ENCODE measurements at regions not wholly inside any gene's neighbourhood (a gene's known extent, or its start where the extent isn't known, plus 50 kb on each side); places are given as distances from the start of the nearest gene placed in this dataset.

DNA sequence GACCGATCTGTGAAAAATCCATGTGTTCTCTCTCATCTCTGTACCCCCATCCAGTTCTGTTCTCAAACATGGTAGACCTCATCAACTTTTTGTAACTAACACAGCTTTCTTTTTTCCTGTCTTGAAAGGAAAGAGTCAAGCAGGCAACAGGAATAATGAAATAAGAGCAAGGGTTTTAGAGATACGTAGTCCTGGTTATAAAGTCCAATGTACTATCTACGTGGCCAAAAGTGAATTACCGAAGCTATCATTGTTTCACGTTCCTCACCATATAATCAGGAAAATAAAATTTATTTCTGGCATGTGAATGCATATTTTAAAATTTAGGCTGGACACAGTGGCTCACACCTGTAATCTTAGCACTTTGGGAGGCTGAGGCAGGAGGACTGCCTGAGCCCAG, 472.2 kb upstream of the ANO3 start:
- DNase-seq (ENCODE audit: low read depth in 2 of 3, low spot score in 2 of 3) = no peak

DNA sequence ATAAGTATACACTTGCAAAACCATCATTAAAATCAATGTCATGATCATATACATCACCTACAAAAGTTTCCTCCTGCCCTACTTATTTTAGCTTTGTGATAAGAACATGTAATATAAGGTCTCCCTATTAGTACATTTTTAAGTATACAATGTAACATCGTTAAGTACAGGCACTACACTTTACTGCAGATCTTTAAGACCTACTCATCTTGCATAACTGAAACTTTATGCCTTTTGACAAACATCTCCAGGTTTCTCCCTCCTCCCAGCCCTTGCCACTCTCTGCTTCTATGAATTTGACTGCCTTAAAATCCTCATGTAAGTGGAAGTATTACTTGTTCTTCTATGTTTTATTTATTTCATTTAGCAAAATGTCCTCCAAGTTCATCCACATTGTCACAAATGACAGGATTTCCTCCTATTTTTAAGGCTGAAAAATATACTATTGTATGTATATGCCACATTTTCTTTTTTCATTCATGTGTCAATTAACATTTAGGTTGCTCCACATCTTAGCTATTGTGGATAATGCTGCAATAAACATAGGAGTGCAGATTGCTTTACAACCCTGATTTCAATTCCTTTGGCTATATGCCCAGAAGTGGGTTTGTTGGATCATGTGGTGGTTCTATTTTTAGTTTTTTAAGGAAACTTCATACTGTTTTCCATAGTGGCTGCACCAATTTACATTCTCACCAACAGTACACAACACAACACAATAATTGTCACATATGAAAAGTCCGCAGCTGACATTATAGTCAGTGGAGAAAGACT, 471.1 kb upstream of the ANO3 start:
- DNase-seq (ENCODE audit: low read depth in 2 of 3, low spot score in 2 of 3) = no peak

DNA sequence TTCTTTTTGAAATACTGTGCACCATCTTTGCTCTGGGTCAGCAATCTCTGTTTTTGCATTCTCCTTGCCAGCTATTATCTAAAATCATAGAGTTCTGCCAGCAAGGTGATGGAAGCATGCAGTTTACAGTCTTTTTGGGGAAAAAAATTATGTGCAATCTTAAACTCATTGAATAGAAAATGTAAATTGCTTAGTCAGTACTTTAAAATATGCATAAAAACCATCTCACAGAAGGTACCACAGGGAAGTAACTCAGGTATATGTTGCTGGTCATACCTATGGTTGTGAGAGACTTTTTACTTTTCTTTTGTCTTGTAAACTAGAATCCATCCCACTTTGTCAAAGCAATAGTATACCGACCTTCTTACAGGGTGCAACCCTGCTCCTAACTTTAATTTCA, 469.8 kb upstream of the ANO3 start:
- DNase-seq (ENCODE audit: low read depth in 2 of 3, low spot score in 2 of 3) = no peak

DNA sequence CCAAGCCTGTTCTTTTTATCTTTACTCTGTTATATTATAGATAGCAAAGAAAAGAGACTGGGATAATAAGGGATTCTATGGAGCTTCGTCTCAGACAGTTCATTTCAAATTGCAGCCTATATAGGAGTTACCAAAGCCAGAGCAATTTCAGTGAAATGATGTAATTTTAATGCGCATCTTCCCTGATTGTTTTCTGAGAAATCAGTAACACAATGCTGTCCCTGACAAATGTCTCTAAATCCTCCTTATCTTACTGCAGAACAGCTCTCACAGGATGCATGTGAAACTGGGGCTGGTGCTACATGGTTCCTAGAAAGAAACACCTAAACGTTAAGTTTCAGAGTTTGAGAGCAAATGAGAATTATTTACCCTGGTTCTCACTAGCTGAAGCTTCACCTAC, 467.9 kb upstream of the ANO3 start:
- DNase-seq (ENCODE audit: low read depth in 2 of 3, low spot score in 2 of 3) = no peak

DNA sequence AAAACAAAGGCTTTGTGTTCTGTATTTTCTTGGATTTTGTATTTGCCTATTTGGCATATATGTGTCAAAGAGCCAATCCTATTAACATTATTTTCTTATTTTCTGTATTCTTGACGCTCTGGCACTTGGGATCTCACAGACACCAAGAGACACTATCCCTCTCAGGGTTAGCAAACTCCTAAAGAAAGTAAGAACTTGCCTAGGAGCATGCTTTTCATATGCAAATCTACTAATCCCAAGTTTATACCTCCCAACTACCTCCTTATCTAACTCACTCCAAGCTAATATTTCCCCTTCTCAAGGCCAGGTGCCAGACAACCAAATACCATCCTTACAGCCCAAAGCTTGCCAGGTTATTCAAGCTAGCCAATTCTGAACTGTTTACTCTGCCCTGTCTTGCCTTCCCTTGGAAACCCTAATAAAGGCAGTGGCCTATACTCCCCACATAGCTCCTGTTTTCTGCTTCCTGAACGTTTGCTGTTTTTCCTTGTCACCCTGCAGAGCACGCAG, 455.4 kb upstream of the ANO3 start:
- DNase-seq (ENCODE audit: low read depth in 2 of 3, low spot score in 2 of 3) = no peak

DNA sequence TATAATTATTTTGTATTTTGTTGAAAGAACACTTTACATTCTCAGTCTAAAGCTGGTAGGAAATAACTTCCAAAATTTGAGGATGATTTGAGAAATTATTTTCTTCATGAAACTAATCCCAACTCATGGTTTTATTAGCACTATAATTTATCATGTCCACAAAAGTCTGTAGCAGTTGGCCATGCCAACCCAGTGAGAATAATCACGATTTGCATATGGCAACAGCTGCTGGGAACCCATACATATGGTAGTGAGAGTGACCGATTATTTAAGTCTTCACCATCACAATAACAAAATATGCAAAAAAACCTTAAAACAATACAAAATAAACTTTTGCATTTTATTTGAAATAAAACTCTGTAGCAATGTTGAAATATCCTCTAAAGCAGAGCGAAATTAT, 445.9 kb upstream of the ANO3 start:
- DNase-seq (ENCODE audit: low read depth in 2 of 3, low spot score in 2 of 3) = no peak

DNA sequence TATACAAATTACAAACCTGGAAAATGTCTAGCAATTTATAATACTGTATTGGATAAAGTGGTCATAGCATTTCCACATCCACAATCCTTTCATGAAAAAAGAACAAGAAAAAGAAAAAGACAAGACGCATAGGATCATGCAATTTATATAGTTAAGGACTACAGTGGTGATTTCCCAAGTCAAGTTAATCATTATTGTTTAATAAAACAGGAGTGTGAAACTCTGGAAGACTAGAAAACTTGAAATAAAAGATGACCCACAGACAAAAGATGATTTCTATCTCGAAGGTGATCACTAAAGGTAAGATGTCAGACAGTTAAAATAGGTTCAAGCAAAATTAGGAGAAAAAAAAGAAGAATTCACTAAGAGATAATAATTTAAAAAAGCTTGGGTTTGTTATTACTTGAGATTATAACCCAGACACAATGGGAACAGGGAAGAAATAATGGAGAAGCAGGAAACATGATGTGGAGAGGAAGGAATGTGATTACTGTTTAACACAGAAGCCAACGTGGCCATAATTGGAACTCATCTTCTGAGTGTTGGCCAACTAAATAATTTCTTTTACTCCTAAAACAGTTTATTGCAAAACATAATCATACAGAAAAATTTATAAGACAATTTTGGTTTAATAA, 441.2 kb upstream of the ANO3 start:
- no peak for DNase-seq (ENCODE audit: low read depth in 2 of 3, low spot score in 2 of 3)

DNA sequence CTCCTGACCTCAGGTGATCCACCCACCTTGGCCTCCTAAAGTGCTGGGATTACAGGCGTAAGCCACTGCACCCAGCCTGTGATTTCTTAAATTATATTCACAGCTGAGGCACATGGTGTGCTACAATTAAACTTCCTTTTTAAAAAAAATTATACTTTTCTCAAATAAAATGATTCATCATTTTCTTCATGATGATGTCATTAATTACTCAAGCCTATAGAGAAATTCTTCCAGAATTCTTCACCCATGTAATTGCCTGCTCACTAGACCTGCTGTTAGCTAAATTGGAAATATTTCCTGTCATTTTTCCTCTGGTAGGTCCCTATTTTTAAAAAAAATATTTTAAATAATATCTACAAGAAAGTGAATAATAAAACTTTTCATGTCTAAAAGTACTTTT, 440.0 kb upstream of the ANO3 start:
- DNase-seq (ENCODE audit: low read depth in 2 of 3, low spot score in 2 of 3) = no peak

DNA sequence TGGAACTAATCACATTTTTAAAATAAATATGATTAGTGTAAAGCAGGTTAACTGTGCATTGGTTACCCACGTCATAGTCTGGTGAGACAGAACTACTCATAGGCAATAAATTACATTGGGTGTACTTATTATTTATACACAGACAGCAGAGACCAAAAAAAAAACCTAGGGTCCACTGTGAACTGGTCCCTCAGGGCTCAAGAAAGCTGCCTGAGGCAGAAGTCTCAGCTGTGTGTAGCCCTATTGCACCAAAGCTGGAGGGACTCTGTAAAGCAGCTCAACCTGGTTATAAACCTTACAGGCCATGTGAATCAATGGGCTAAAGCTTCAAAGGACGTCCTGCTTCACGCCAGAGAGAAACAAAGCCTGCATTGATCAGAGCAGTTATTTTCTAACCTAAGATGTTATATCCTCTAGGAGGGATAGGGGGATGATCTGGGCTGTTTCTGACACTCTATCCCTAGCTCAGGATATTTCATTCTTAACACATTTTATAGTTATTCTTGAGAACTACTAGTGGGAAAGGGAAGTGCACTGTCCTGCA, 432.2 kb upstream of the ANO3 start:
- no peak for DNase-seq (ENCODE audit: low read depth in 2 of 3, low spot score in 2 of 3)

DNA sequence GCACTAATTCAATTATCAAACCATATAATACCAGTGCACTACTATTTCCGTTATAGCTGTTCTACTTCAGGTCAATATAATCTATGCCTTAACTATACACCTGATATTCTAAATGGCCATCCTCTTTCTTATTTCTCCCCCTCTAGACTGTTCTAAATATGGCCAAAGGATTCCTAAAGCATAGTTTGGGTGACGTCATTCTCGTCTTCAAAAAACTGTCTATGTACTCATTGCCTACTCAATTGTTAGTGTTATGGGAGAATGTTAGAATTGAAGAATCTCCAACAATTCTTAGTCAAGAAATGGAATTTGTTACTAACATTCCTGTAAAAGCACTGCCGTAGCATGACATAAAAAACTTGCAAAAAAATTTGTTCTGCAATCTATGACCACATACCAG, 431.1 kb upstream of the ANO3 start:
- DNase-seq (ENCODE audit: low read depth in 2 of 3, low spot score in 2 of 3) = no peak

DNA sequence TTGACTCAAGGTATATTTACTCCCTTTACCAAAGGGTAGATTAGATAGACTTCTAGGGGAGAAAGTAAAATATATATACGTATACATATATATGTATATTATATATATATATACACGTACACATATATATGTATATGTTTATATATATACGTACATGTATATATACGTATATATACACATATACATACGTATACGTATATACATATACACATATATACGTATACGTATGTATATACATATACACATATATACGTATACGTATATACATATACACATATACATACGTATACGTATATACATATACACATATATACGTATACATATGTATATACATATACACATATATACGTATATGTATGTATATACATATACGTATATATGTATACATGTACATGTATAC, 430.5 kb upstream of the ANO3 start:
- DNase-seq (ENCODE audit: low read depth in 2 of 3, low spot score in 2 of 3) = no peak

DNA sequence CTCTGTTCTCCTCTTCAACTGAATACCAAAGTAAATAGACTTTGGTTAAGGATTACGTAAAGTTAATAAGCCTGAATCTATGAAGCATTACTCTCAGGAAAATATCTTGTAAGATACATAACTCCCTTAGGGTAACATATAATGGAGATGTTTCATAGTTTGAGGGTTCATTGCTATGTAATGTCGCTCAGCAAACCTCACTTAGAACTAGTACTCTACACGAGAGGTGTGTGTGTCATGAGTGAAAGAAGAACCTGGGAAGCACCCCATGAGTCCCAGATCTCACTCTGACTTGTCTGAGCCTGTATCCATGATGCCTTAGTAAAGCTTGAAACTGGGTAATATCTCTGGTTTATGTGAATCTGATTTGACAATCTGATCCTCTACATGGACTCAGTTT, 429.5 kb upstream of the ANO3 start:
- DNase-seq (ENCODE audit: low read depth in 2 of 3, low spot score in 2 of 3) = no peak

DNA sequence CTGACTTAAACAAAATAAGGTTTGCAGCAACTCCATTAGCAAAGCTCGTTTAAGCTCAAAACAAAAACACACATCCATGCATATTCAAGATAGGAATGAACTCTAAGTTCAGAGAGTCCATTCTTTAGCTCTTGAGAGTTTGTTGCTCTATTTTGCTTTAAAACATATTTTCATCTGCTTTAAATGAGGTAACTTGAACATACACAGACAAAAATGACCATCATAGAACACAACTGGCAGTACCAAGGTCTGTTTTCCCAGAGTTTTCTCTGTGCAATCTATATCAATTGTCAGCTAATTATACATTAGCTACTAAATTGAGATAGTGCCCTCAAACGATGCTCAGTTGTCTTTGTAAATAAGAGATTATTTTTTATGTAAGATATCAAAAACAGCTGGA, 423.2 kb upstream of the ANO3 start:
- no peak for DNase-seq (ENCODE audit: low read depth in 2 of 3, low spot score in 2 of 3)

DNA sequence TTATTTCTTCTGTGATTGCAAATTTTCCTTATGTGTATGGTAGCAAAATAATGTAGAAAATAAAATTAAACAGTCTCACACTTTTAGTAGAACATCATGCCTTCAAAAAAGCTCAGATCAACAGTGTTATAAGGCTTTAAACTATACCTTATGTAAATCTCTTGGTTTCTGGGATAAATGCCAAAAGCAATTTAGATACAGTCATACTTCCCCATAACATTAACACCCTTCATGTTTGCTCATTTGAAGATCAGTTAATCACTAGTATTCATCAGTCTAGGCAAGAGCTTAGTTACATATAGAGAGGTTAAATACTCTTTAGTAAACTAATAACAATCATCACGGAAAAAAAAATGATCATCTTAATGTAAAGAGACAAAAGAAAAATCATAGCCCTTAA, 421.8 kb upstream of the ANO3 start:
- no peak for DNase-seq (ENCODE audit: low read depth in 2 of 3, low spot score in 2 of 3)

DNA sequence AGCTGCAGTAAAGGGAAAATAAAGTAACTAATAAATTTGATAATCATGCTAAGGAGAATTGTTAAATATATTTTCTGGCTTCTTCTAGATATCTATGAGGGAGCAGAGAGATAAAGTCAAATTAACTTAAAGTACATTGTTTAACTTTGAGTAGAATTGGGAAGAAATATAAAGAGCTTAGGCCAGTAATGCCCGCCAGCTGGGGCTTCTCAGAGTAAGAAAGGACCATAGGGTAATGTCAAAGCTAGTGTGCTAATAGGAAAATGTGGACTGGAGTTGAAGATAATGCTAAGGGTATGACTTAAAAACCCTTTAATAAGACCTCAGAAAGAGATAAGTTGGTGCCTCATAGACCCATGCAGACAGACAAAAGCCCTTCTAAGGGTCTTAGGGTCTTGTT, 411.6 kb upstream of the ANO3 start:
- no peak for DNase-seq (ENCODE audit: low read depth in 2 of 3, low spot score in 2 of 3)

DNA sequence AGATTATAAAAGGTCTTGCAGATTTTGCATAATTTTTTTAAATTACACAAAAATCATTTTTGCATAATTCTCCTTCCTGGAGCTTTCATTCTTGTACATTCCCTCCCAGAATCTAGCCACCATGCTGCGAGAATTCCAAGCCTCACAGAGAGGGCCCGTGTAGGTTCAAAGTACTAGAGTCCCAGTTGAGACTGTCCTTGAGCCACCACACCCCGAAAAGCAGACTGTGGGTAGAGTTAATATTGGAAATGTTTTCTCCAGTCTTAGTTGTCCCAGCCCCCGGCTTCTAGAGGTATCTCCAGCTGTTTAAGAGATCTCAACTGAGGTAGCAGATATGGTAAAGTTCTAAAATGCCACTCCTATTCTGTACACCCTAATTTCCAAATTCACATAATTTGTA, 407.3 kb upstream of the ANO3 start:
- DNase-seq (ENCODE audit: low read depth in 2 of 3, low spot score in 2 of 3) = no peak

DNA sequence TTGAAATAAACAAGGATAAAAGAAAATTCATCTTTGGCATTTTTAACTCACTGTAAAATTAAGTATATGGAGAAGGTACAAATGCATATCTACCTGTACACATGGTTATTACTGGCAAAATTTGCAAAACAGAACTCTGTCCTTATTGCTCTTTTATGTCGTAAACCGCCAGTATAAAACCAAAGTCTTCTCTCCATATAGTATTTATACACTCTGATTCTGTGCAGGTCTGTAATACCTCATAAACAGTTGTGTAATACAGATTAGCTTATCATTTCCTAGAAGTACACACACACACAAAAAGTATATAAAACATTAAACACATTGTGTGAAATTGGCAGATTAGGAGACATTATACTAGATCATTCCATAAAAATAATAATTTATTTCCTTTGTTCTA, 406.6 kb upstream of the ANO3 start:
- no peak for DNase-seq (ENCODE audit: low read depth in 2 of 3, low spot score in 2 of 3)

DNA sequence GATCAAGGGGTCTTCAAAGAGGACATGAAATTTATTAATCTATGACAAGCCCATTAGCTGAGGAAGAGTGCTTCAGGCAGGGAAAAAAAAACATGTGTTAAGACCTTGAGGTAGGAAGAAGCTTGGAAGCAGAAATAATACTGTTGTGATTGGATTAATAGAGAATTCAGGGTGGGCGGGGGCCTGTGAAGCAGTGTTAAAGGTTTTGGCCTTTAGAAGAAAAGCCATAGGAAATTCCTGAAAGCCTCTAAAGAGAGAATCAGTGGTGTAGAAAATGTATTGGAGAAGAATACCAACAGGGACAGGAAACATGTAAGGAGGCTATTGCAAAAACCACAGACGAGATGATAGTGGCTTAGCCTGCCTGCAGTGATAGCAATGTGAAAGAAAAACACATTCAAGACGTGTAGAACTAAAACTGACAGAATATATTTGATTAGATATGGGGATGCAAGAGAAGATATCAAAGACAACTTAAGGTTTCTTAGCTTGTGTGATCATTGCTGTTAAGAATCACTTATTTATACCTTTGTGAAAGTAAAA, 404.4 kb upstream of the ANO3 start:
- DNase-seq (ENCODE audit: low read depth in 2 of 3, low spot score in 2 of 3) = no peak

DNA sequence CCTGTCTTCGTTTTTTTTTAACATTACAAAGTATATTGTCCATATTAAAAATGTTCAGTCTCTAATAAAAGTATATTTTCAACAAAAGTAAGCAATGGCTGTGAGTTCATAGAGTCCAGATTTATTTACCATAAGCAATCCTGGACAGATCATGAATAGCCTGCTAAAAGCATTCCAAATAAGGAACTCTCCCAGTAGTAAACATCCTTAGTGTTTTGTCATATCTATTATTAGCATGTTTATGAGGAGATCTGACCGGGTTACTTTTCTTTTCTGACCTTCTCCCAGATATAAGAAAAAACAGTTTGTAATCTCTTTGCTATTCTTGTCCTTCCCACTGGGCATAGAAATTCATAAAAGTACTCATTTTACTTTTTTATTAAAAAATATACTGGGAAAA, 403.9 kb upstream of the ANO3 start:
- DNase-seq (ENCODE audit: low read depth in 2 of 3, low spot score in 2 of 3) = no peak

DNA sequence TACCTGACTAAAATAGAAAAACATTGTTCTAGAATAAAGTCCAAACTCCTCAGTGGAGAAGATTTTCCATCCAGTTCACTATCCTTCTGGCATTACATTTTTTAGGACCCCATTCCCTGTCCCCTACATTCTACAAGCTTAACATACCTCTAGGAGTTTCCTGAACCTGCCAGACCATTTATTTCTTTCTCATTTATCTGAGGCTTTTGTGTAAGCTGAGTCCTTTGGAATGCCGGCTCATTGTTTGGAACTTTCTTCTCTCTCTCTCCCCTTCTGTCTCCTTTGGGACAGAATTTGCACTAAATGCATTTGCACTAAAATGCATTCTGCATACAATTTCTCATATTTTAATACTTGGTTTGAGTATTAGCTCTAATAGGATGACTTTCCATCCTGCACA, 393.0 kb upstream of the ANO3 start:
- no peak for DNase-seq (ENCODE audit: low read depth in 2 of 3, low spot score in 2 of 3)

DNA sequence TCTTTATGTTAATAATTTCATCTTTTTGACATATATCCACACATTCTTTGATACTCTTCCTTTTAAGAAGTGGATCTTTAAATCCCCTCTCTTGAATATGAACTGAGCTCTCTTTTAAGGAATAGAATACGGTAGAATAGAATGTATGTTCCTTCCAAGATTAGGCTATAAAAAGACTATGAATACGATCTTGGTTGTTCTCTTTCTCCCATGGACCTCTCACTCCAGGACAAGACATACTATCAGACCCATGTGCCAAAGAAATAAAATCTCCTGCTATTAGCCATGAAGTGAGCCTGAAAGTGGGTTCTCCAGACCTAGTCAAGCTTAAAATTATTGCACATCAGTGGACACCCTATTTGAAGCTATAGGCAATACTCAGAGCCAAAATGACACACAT, 392.2 kb upstream of the ANO3 start:
- DNase-seq (ENCODE audit: low read depth in 2 of 3, low spot score in 2 of 3) = no peak

DNA sequence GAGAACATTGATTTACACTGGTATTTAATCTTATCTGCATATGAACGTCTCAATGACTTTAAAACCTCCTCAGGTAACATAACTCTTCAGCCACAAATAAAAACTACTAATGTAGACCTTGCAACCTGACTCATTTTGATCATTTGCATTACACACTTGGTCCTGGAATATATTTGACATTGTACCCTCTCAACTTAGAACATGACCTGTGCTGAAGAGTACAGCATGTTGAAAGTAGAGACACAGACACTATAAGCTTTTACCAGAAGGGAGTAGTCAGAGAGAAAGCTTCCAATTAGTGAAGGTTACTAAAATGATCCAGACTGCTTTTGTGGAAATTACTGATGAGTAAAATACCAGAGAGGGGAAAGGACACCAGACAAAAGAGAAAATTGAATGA, 390.6 kb upstream of the ANO3 start:
- DNase-seq (ENCODE audit: low read depth in 2 of 3, low spot score in 2 of 3) = no peak

Data from hematopoietic multipotent progenitor cell (in vitro differentiated cells).